SK-MEL-5 (cell line): ENCODE measurements at regions not wholly inside any gene's neighbourhood (a gene's known extent, or its start where the extent isn't known, plus 50 kb on each side); places are given as distances from the start of the nearest gene placed in this dataset.

Experiments
- DNase-seq: peaks from one replicate; pipeline ENCODE4 v3.0.0-alpha.2; 2016; ENCODE audit warnings: low read depth, low spot score
- in situ Hi-C: cut with HindIII; loops from 2 replicates; pipeline ENCODE4 v1.10.0; 2016; ENCODE audit warnings: low sequenced_read_pairs, high pct_unique_total_duplicates, low pct_unique_long_range_greater_than_20kb

GRCh38 chr2:12176623-12177454 is 430.4 kb downstream of the LPIN1 start:
- in situ Hi-C loops: no loop called here
- DNase-seq: peak; percentile 70

GRCh38 chr2:12177455-12178288 is 431.2 kb downstream of the LPIN1 start:
- in situ Hi-C loops: no loop called here
- peak; percentile 29 for DNase-seq

GRCh38 chr2:12178289-12179080 is 432.1 kb downstream of the LPIN1 start:
- in situ Hi-C loops: no loop called here
- DNase-seq: no peak

- no peak for DNase-seq
- in situ Hi-C loops: no loop called here
Observed at GRCh38 chr2:12180031-12180430, 433.6 kb downstream of the LPIN1 start.

GRCh38 chr2:12183032-12183645 is 436.7 kb downstream of the LPIN1 start:
- in situ Hi-C loops: no loop called here
- no peak for DNase-seq

- no peak for DNase-seq
- in situ Hi-C loops: no loop called here
Observed at GRCh38 chr2:12192762-12193161, 446.3 kb downstream of the LPIN1 start.

GRCh38 chr2:12194968-12195367 is 448.5 kb downstream of the LPIN1 start:
- no peak for DNase-seq
- in situ Hi-C loops: no loop called here

- DNase-seq: no peak
- in situ Hi-C loops: no loop called here
Observed at GRCh38 chr2:12196495-12196894, 450.1 kb downstream of the LPIN1 start.

- in situ Hi-C loops: no loop called here
- no peak for DNase-seq
Observed at GRCh38 chr2:12197133-12197532, 450.7 kb downstream of the LPIN1 start.

- DNase-seq: no peak
- in situ Hi-C loops: no loop called here
Observed at GRCh38 chr2:12199491-12200211, 453.2 kb downstream of the LPIN1 start.

- in situ Hi-C loops: no loop called here
- DNase-seq: no peak
Observed at GRCh38 chr2:12201369-12201768, 454.9 kb downstream of the LPIN1 start.

GRCh38 chr2:12202313-12203075 is 456.1 kb downstream of the LPIN1 start:
- DNase-seq: no peak
- in situ Hi-C loops: no loop called here

GRCh38 chr2:12203528-12203927 is 457.1 kb downstream of the LPIN1 start:
- in situ Hi-C loops: no loop called here
- DNase-seq: peak; percentile 47

GRCh38 chr2:12205086-12205485 is 458.7 kb downstream of the LPIN1 start:
- in situ Hi-C loops: no loop called here

GRCh38 chr2:12207491-12207890 is 461.1 kb downstream of the LPIN1 start:
- no peak for DNase-seq

More at GRCh38 chr2:12205086-12205485, 458.7 kb downstream of the LPIN1 start:
- no peak for DNase-seq

More at GRCh38 chr2:12207491-12207890, 461.1 kb downstream of the LPIN1 start:
- in situ Hi-C loops: no loop called here
